ENCODE measurements at regions not wholly inside any gene's neighbourhood (a gene's known extent, or its start where the extent isn't known, plus 50 kb on each side); places are given as distances from the start of the nearest gene placed in this dataset.

DNA sequence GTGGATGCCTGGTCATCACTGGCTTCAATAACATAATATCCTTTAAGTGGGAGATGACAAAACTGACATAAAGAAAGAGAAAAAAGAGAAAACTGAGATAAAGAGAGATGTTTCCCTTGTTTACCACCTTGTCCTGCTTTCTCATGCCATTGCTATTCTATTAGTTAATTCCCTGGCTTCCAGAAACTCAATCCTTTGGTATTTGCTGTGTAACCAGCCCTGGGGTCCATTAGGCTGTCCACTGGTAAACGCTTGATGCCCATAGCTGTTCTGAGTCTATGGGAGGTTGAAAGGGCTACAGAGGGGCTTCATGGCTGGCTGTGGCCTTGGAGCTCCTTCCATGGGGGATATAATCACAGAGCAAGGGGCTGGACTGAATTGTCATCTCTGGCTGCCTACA lies 243.4 kb upstream of the PLET1 start:
- Histone ChIP-seq H4K20me1 (ENCODE audit: insufficient read depth, low read length) (no peaks in the 10 kb centered on the region), H2AFZ (ENCODE audit: low read length) (no peak overlapping the region), H3K4me1 (ENCODE audit: insufficient read depth, low read length) (no peaks in the 10 kb centered on the region), H3K4me3 (ENCODE audit: insufficient read depth, low read length) (no peak overlapping the region), H3K36me3 (ENCODE audit: insufficient read depth, low read length) (no peaks in the 10 kb centered on the region), H3K27ac (ENCODE audit: low read depth, low read length) (no peak overlapping the region), H3K27me3 (ENCODE audit: insufficient read depth, low read length) (no peaks in the 10 kb centered on the region), H3K4me2 (ENCODE audit: insufficient read depth, low read length) (no peak overlapping the region), H3K79me2 (ENCODE audit: insufficient read depth, low read length) (no peaks in the 10 kb centered on the region), H3K9me3 (ENCODE audit: low read depth, low read length) (no peaks in the 10 kb centered on the region)
- DNase-seq (ENCODE audit: insufficient read length, low spot score, missing footprints): no peak
- TF ChIP-seq CTCF (IDR thresholded peaks at IDR 0.05; ENCODE audit: extremely low read depth, low read depth, low read length): no peak

DNA sequence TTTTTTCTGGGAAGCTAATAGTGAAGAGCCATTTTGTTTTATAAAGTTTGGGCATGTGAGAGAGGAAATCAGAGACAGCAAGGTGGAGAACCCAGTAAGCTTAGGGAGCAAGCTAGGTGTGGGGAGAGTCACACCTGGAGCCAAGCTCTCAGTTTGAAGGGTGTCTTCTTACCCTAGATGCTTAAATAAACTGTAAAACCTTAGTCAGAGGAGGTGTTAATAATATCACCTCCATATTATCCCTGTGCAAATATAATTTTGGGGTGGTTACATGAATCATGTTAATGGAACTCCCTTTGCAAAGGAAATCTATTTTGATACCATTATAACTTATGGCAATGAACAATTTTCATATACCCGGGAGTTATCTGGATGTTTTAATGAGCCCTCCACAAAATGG lies 246.2 kb upstream of the PLET1 start:
- Histone ChIP-seq H3K9me3 (ENCODE audit: low read depth, low read length) (no peaks in the 10 kb centered on the region), H2AFZ (ENCODE audit: low read length) (no peak overlapping the region), H3K27me3 (ENCODE audit: insufficient read depth, low read length) (no peaks in the 10 kb centered on the region), H3K4me1 (ENCODE audit: insufficient read depth, low read length) (no peaks in the 10 kb centered on the region), H3K27ac (ENCODE audit: low read depth, low read length) (no peak overlapping the region), H3K36me3 (ENCODE audit: insufficient read depth, low read length) (no peaks in the 10 kb centered on the region), H3K4me2 (ENCODE audit: insufficient read depth, low read length) (no peak overlapping the region), H3K79me2 (ENCODE audit: insufficient read depth, low read length) (no peaks in the 10 kb centered on the region), H4K20me1 (ENCODE audit: insufficient read depth, low read length) (no peaks in the 10 kb centered on the region), H3K4me3 (ENCODE audit: insufficient read depth, low read length) (no peak overlapping the region)
- peak; percentile 15 for DNase-seq (ENCODE audit: insufficient read length, low spot score, missing footprints)
- no peak for TF ChIP-seq CTCF (IDR thresholded peaks at IDR 0.05; ENCODE audit: extremely low read depth, low read depth, low read length)

- Histone ChIP-seq H3K9me3 (ENCODE audit: low read depth, low read length) (no peaks in the 10 kb centered on the region), H3K27me3 (ENCODE audit: insufficient read depth, low read length) (no peaks in the 10 kb centered on the region), H2AFZ (ENCODE audit: low read length) (no peak overlapping the region), H3K36me3 (ENCODE audit: insufficient read depth, low read length) (no peaks in the 10 kb centered on the region), H3K4me3 (ENCODE audit: insufficient read depth, low read length) (no peak overlapping the region), H4K20me1 (ENCODE audit: insufficient read depth, low read length) (no peaks in the 10 kb centered on the region), H3K27ac (ENCODE audit: low read depth, low read length) (no peak overlapping the region), H3K4me1 (ENCODE audit: insufficient read depth, low read length) (no peaks in the 10 kb centered on the region), H3K79me2 (ENCODE audit: insufficient read depth, low read length) (no peaks in the 10 kb centered on the region), H3K4me2 (ENCODE audit: insufficient read depth, low read length) (no peak overlapping the region)
- no peak for DNase-seq (ENCODE audit: insufficient read length, low spot score, missing footprints)
- TF ChIP-seq CTCF (IDR thresholded peaks at IDR 0.05; ENCODE audit: extremely low read depth, low read depth, low read length): no peak
These were observed 246.6 kb upstream of the PLET1 start for GRCh38 chr11:112507281-112507680.

GRCh38 chr11:112508750-112509149 lies 248.1 kb upstream of the PLET1 start:
- Histone ChIP-seq H3K27ac (ENCODE audit: low read depth, low read length) (no peak overlapping the region), H4K20me1 (ENCODE audit: insufficient read depth, low read length) (no peaks in the 10 kb centered on the region), H3K4me3 (ENCODE audit: insufficient read depth, low read length) (no peak overlapping the region), H3K36me3 (ENCODE audit: insufficient read depth, low read length) (no peaks in the 10 kb centered on the region), H3K9me3 (ENCODE audit: low read depth, low read length) (no peaks in the 10 kb centered on the region), H3K27me3 (ENCODE audit: insufficient read depth, low read length) (no peaks in the 10 kb centered on the region), H3K4me1 (ENCODE audit: insufficient read depth, low read length) (no peaks in the 10 kb centered on the region), H3K4me2 (ENCODE audit: insufficient read depth, low read length) (no peak overlapping the region), H3K79me2 (ENCODE audit: insufficient read depth, low read length) (no peaks in the 10 kb centered on the region), H2AFZ (ENCODE audit: low read length) (no peak overlapping the region)
- no peak for DNase-seq (ENCODE audit: insufficient read length, low spot score, missing footprints)
- TF ChIP-seq CTCF (IDR thresholded peaks at IDR 0.05; ENCODE audit: extremely low read depth, low read depth, low read length): no peak

Measured in osteoblast (primary cell).